ENCODE measurements at regions not wholly inside any gene's neighbourhood (a gene's known extent, or its start where the extent isn't known, plus 50 kb on each side); places are given as distances from the start of the nearest gene placed in this dataset.

DNA sequence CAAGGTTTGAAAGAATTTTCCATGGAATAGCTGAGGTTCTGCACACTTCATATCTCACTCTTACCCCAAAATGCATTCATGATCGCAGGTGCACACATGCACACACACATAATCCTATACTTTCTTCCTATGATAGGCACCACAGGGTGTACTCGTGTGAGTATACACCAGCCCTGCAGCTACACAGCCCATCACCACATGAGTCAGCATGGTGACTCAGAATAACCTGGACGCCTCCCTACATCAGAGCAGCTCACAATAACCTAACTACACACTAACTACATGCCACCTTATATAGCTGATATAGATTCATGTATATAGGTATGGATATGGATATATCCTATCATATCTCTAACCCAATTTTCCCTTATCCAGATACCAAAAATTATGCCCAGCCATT, 850.2 kb upstream of the TMEM132C start:
- TF ChIP-seq POLR2A (IDR thresholded peaks at IDR 0.05), result no peak
- TF ChIP-seq, protein P1, sequence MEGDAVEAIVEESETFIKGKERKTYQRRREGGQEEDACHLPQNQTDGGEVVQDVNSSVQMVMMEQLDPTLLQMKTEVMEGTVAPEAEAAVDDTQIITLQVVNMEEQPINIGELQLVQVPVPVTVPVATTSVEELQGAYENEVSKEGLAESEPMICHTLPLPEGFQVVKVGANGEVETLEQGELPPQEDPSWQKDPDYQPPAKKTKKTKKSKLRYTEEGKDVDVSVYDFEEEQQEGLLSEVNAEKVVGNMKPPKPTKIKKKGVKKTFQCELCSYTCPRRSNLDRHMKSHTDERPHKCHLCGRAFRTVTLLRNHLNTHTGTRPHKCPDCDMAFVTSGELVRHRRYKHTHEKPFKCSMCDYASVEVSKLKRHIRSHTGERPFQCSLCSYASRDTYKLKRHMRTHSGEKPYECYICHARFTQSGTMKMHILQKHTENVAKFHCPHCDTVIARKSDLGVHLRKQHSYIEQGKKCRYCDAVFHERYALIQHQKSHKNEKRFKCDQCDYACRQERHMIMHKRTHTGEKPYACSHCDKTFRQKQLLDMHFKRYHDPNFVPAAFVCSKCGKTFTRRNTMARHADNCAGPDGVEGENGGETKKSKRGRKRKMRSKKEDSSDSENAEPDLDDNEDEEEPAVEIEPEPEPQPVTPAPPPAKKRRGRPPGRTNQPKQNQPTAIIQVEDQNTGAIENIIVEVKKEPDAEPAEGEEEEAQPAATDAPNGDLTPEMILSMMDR (IDR thresholded peaks at IDR 0.05), result no peak
